ENCODE measurements at regions not wholly inside any gene's neighbourhood (a gene's known extent, or its start where the extent isn't known, plus 50 kb on each side); places are given as distances from the start of the nearest gene placed in this dataset.

GRCh38 chr6:21887231-21888185 is 294.0 kb downstream of the SOX4 start:
- no peak for TF ChIP-seq CTCF (IDR thresholded peaks at IDR 0.05)
- Histone ChIP-seq H3K79me2 (no peaks in the 10 kb centered on the region), H2AFZ (no peak overlapping the region), H3K27ac (no peak overlapping the region), H3K9ac (no peak overlapping the region), H3K4me2 (ENCODE audit: low read length) (no peak overlapping the region), H3K4me3 (ENCODE audit: low read depth, low read length) (no peak overlapping the region), H3K36me3 (ENCODE audit: control insufficient read depth, insufficient read depth, low read length) (no peaks in the 10 kb centered on the region), H3K9me3 (ENCODE audit: control insufficient read depth, low read length) (no peaks in the 10 kb centered on the region), H3K27me3 (ENCODE audit: control insufficient read depth, insufficient read depth, low read length) (no peaks in the 10 kb centered on the region), H3K4me1 (peaks cover 9% of the 10 kb centered on the region)

GRCh38 chr6:21891080-21891479 is 297.5 kb downstream of the SOX4 start:
- Histone ChIP-seq H3K27ac (no peak overlapping the region), H3K27me3 (ENCODE audit: control insufficient read depth, insufficient read depth, low read length) (no peaks in the 10 kb centered on the region), H3K79me2 (no peaks in the 10 kb centered on the region), H3K9ac (no peak overlapping the region), H3K4me3 (ENCODE audit: low read depth, low read length) (no peak overlapping the region), H3K9me3 (ENCODE audit: control insufficient read depth, low read length) (no peaks in the 10 kb centered on the region), H2AFZ (no peak overlapping the region), H3K4me1 (no peaks in the 10 kb centered on the region), H3K4me2 (ENCODE audit: low read length) (no peak overlapping the region), H3K36me3 (ENCODE audit: control insufficient read depth, insufficient read depth, low read length) (no peaks in the 10 kb centered on the region)
- TF ChIP-seq CTCF (IDR thresholded peaks at IDR 0.05), result no peak

GRCh38 chr6:21893793-21894192 is 300.2 kb downstream of the SOX4 start:
- no peaks in the 10 kb centered on the region for H3K36me3 ChIP-seq (ENCODE audit: control insufficient read depth, insufficient read depth, low read length)
- H3K4me2 ChIP-seq (ENCODE audit: low read length), result no peak overlapping the region
- TF ChIP-seq CTCF (IDR thresholded peaks at IDR 0.05), result no peak
- no peak overlapping the region for H3K4me3 ChIP-seq (ENCODE audit: low read depth, low read length)
- H3K79me2 ChIP-seq, result no peaks in the 10 kb centered on the region
- no peak overlapping the region for H2AFZ ChIP-seq
- H3K9ac ChIP-seq, result no peak overlapping the region
- no peaks in the 10 kb centered on the region for H3K27me3 ChIP-seq (ENCODE audit: control insufficient read depth, insufficient read depth, low read length)
- no peak overlapping the region for H3K27ac ChIP-seq
- no peaks in the 10 kb centered on the region for H3K9me3 ChIP-seq (ENCODE audit: control insufficient read depth, low read length)
- H3K4me1 ChIP-seq, result peaks cover 5% of the 10 kb centered on the region

GRCh38 chr6:21895555-21895954 is 302.0 kb downstream of the SOX4 start:
- no peaks in the 10 kb centered on the region for H3K27me3 ChIP-seq (ENCODE audit: control insufficient read depth, insufficient read depth, low read length)
- H3K9ac ChIP-seq, result no peak overlapping the region
- no peaks in the 10 kb centered on the region for H3K79me2 ChIP-seq
- no peak overlapping the region for H3K4me2 ChIP-seq (ENCODE audit: low read length)
- no peak overlapping the region for H2AFZ ChIP-seq
- no peaks in the 10 kb centered on the region for H3K9me3 ChIP-seq (ENCODE audit: control insufficient read depth, low read length)
- no peak overlapping the region for H3K4me3 ChIP-seq (ENCODE audit: low read depth, low read length)
- TF ChIP-seq CTCF (IDR thresholded peaks at IDR 0.05), result no peak
- no peak overlapping the region for H3K27ac ChIP-seq
- H3K36me3 ChIP-seq (ENCODE audit: control insufficient read depth, insufficient read depth, low read length), result no peaks in the 10 kb centered on the region
- H3K4me1 ChIP-seq, result peaks cover 5% of the 10 kb centered on the region
